Breast epithelium (tissue), 4 donors: ENCODE measurements at regions not wholly inside any gene's neighbourhood (a gene's known extent, or its start where the extent isn't known, plus 50 kb on each side); places are given as distances from the start of the nearest gene placed in this dataset.
"Not testable (repeated sequence)": the region's sequence is repeated elsewhere in the genome, so short reads cannot be mapped to it uniquely, and the experiment has no call there.

ENCODE experiments used
- DNase-seq, 2 donors: peaks; one replicate each; pipeline ENCODE4 v3.0.0-alpha.2; 2019; ENCODE audit warnings: low spot score in 2 of 2
- H3K27ac ChIP-seq, 2 donors: fragments of 200-600 bp; sonication (generic) in 1 of 2; one replicate each; pipeline ENCODE4 v1.5.1; 2016 to 2019; ENCODE audit warnings: mild to moderate bottlenecking in 1 of 2
- H3K27me3 ChIP-seq, 2 donors: fragments of 200-600 bp; sonication (generic) in 1 of 2; one replicate each; pipeline versions ENCODE4 v1.5.1 to v1.6.0; 2017 to 2019; ENCODE audit warnings: control low read depth in 1 of 2, mild to moderate bottlenecking in 1 of 2
- H3K36me3 ChIP-seq: fragments of 200-600 bp; one replicate; pipeline ENCODE4 v1.5.1; 2019
- H3K4me1 ChIP-seq, 2 donors: fragments of 200-600 bp; sonication (generic); one replicate each; pipeline ENCODE4 v1.5.1; 2016 to 2019; ENCODE audit warnings: control low read depth in 1 of 2
- H3K4me3 ChIP-seq, 3 donors: fragments of 200-600 bp; sonication (generic); 1 replicate in 2 of 3; 2 replicates in 1 of 3; pipeline ENCODE4 v1.5.1; 2016 to 2019; ENCODE audit warnings: mild to moderate bottlenecking in 3 of 3, moderate library complexity in 2 of 3
- H3K9me3 ChIP-seq, 2 donors: fragments of 200-600 bp; sonication (generic) in 1 of 2; one replicate each; pipeline ENCODE4 v1.5.1; 2016 to 2019; ENCODE audit warnings: control low read depth in 1 of 2
- CTCF ChIP-seq, 3 donors: fragments of 450-650 bp; IDR thresholded peaks; one replicate each; pipeline ENCODE4 v1.5.1; 2016 to 2017; ENCODE audit warnings: antibody characterized with exemption in 3 of 3, mild to moderate bottlenecking in 3 of 3, moderate library complexity in 3 of 3
- POLR2A ChIP-seq: fragments of 450-650 bp; IDR thresholded peaks from one replicate; pipeline ENCODE4 v1.6.1; 2016; ENCODE audit warnings: antibody characterized with exemption, mild to moderate bottlenecking, moderate library complexity
- POLR2AphosphoS5 ChIP-seq, 3 donors: sonication (generic); formaldehyde crosslinking; IDR thresholded peaks; one replicate each; pipeline ENCODE4 v1.6.1; 2017; ENCODE audit warnings: antibody characterized with exemption in 3 of 3
- intact Hi-C: fragments of 100-400 bp; cut with DNase I; formaldehyde crosslinking; loops from one replicate; pipeline ENCODE4 v1.15.1; 2023; ENCODE audit warnings: low total_unique reads

DNA sequence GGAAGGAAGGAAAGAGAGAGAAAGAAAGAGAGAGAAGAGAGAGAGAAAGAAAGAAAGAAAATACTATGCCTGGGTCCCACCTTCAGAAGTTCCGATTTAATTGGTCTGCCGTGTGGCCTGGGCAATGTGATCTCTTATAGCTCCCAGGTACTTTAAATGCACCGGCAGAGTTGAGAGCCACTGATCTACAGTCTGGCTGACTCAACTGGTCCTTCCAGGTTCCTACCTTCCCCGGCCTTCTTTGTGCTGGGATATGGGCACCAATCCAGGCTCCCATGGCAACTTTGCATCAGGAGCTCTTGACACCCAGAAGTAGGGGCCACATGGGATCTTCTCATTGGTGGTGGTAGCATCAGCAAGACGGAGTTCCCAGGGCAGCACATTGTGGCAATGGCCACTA, 186.5 kb upstream of the ATP6AP2 start:
- intact Hi-C loops, result no loop called here
- Histone ChIP-seq H3K27me3 (peaks cover 0 to 27% of the 10 kb centered on the region in 2 donors), H3K9me3 (peaks cover 10 to 11% of the 10 kb centered on the region in 2 donors), H3K36me3 (no peaks in the 10 kb centered on the region), H3K27ac (no peak overlapping the region), H3K4me1 (no peaks in the 10 kb centered on the region), H3K4me3 (no peak overlapping the region)
- TF ChIP-seq POLR2A, result no peak
- TF ChIP-seq CTCF (IDR thresholded peaks at IDR 0.05), result no peak
- no peak for TF ChIP-seq POLR2AphosphoS5 (IDR thresholded peaks at IDR 0.05)
- no peak for DNase-seq

GRCh38 chrX:40392599-40392998, 188.2 kb upstream of the ATP6AP2 start:
- Histone ChIP-seq H3K4me1 (no peaks in the 10 kb centered on the region), H3K4me3 (no peak overlapping the region), H3K9me3 (peaks cover 9 to 10% of the 10 kb centered on the region in 2 donors), H3K27me3 (peaks cover 0 to 23% of the 10 kb centered on the region in 2 donors), H3K36me3 (no peaks in the 10 kb centered on the region), H3K27ac (no peak overlapping the region)
- intact Hi-C loops, result no loop called here
- TF ChIP-seq POLR2A, result no peak
- no peak for TF ChIP-seq CTCF (IDR thresholded peaks at IDR 0.05)
- no peak for TF ChIP-seq POLR2AphosphoS5 (IDR thresholded peaks at IDR 0.05)
- DNase-seq, result no peak

GRCh38 chrX:40391662-40392061, 189.1 kb upstream of the ATP6AP2 start:
- no peaks in the 10 kb centered on the region for H3K36me3 ChIP-seq
- intact Hi-C loops, result no loop called here

DNA sequence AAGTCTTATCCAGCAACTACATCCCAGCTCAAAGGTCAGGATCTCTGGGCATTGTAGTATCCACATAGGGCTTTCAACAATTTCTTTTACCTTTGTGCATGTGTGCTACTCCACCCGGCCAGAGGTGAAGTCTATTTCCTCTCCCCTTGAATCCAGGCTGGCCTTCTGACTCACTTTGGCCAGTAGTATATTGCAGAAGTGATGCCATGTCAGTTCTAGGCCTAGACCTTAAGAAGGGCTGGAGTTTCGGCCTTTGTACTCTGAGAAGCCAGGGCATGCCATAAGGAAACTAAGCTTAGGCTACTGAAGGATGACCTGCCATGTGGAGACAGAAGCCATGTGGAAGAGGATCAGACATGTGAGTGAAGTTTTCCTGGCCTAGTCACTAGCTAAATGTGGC, 191.2 kb upstream of the ATP6AP2 start:
- H3K36me3 ChIP-seq, result no peaks in the 10 kb centered on the region
- H3K9me3 ChIP-seq, result peaks cover 0 to 3% of the 10 kb centered on the region in 2 donors
- TF ChIP-seq POLR2AphosphoS5 (IDR thresholded peaks at IDR 0.05) (no peak), POLR2A (no peak), CTCF (IDR thresholded peaks at IDR 0.05) (no peak)
- H3K27me3 ChIP-seq, result peaks cover 0 to 32% of the 10 kb centered on the region in 2 donors
- DNase-seq, result no peak
- intact Hi-C loops, result no loop called here
- no peaks in the 10 kb centered on the region for H3K4me1 ChIP-seq
- H3K4me3 ChIP-seq, result no peak overlapping the region
- no peak overlapping the region for H3K27ac ChIP-seq

More at GRCh38 chrX:40391662-40392061, 189.1 kb upstream of the ATP6AP2 start:
- no peak overlapping the region for H3K4me3 ChIP-seq
- DNase-seq, result no peak
- no peaks in the 10 kb centered on the region for H3K4me1 ChIP-seq
- H3K9me3 ChIP-seq, result peaks cover under 1 to 3% of the 10 kb centered on the region in 2 donors
- H3K27me3 ChIP-seq, result peaks cover 0 to 28% of the 10 kb centered on the region in 2 donors
- TF ChIP-seq POLR2A, result no peak
- TF ChIP-seq POLR2AphosphoS5 (IDR thresholded peaks at IDR 0.05), result no peak
- TF ChIP-seq CTCF (IDR thresholded peaks at IDR 0.05), result no peak
- H3K27ac ChIP-seq, result no peak overlapping the region

GRCh38 chrX:40388441-40388840, 192.3 kb upstream of the ATP6AP2 start:
- Histone ChIP-seq H3K36me3 (no peaks in the 10 kb centered on the region), H3K4me3 (no peak overlapping the region), H3K9me3 (no peaks in the 10 kb centered on the region), H3K4me1 (no peaks in the 10 kb centered on the region), H3K27ac (peak overlapping the region in 1 of 2 donors; percentile 17), H3K27me3 (peaks cover 0 to 36% of the 10 kb centered on the region in 2 donors)
- TF ChIP-seq POLR2AphosphoS5 (IDR thresholded peaks at IDR 0.05) (no peak), POLR2A (no peak), CTCF (IDR thresholded peaks at IDR 0.05) (no peak)
- DNase-seq, result no peak
- intact Hi-C loops, result loop anchor here (1.0 kb wide), 1 partner anchor 22 kb away; no protein-coding TSS in a partner anchor

- H3K9me3 ChIP-seq, H3K36me3 ChIP-seq, H3K4me1 ChIP-seq, H3K4me3 ChIP-seq: not testable (repeated sequence)
- Histone ChIP-seq H3K27me3 (peaks cover 0 to 41% of the 10 kb centered on the region in 2 donors), H3K27ac (peak overlapping the region in 1 of 2 donors; percentile 17)
- DNase-seq, result peak in 1 of 2 donors; percentile 17
- intact Hi-C loops, result loop anchor here (1.0 kb wide), 1 partner anchor 22 kb away; no protein-coding TSS in a partner anchor
These were observed 192.9 kb upstream of the ATP6AP2 start for GRCh38 chrX:40387869-40388268.

DNA sequence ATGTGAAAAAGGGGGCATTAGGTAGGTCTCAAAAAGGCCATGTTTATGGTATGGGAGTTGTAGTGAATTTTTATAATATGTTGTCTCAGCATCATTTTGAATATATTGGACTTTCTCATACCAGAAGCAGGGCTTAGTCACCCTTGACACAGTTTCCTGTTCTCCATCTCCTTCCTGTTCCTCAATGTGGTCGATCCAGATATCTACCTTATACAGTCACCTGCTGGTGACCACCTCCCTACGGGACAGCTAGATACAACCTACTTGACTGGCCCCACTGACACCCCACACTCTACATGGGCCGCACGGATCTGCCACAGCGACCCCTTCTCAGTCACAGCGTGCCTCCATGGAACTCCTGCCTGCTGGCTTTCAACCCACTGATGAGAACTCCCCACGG, 193.5 kb upstream of the ATP6AP2 start:
- intact Hi-C loops, H3K27ac ChIP-seq, H3K4me1 ChIP-seq, DNase-seq, H3K36me3 ChIP-seq, H3K9me3 ChIP-seq, H3K4me3 ChIP-seq: not testable (repeated sequence)
- peaks cover 0 to 41% of the 10 kb centered on the region in 2 donors for H3K27me3 ChIP-seq
